ENCODE measurements at regions not wholly inside any gene's neighbourhood (a gene's known extent, or its start where the extent isn't known, plus 50 kb on each side); places are given as distances from the start of the nearest gene placed in this dataset.

- no peak for TF ChIP-seq CTCF (conservative IDR thresholded peaks at IDR 0.05 in 1 of 2, IDR thresholded peaks at IDR 0.05 in 1 of 2; ENCODE audit: low read depth in 1 of 2, low read length in 2 of 2)
- no peak for TF ChIP-seq EZH2 (IDR thresholded peaks at IDR 0.05; ENCODE audit: low read length, missing control alignments)
Measured at GRCh38 chr5:44641820-44642219, 166.9 kb upstream of the MRPS30 start.
